CD4-positive, alpha-beta T cell treated with Interleukin-6 at 100 ng/mL for 8 hours (primary cell): ENCODE measurements at regions not wholly inside any gene's neighbourhood (a gene's known extent, or its start where the extent isn't known, plus 50 kb on each side); places are given as distances from the start of the nearest gene placed in this dataset.
"Not testable (repeated sequence)": the region's sequence is repeated elsewhere in the genome, so short reads cannot be mapped to it uniquely, and the experiment has no call there.

Experiments used
- DNase-seq: peaks from one replicate; pipeline ENCODE4 v3.0.0-alpha.2; 2020; ENCODE audit warnings: mixed read lengths, low spot score

DNA sequence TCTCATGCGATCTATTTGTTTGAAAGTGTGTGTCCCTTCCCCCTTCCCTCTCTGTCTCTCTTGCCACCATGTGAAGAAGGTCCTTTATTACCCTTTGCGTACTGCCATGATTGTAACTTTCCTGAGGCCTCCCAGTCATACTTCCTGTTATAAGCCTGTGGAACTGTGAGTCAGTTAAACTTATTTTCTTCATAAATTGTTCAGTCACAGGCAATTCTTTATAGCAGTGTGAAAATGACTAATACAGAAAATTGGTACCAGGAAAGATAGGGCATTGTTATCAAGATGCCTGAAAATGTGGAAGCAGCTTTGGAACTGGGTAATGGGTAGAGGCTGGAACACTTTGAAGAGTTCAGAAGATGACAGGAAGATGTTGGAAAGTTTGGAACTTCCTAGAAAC is 743.7 kb upstream of the NECTIN3 start:
- DNase-seq = no peak

DNA sequence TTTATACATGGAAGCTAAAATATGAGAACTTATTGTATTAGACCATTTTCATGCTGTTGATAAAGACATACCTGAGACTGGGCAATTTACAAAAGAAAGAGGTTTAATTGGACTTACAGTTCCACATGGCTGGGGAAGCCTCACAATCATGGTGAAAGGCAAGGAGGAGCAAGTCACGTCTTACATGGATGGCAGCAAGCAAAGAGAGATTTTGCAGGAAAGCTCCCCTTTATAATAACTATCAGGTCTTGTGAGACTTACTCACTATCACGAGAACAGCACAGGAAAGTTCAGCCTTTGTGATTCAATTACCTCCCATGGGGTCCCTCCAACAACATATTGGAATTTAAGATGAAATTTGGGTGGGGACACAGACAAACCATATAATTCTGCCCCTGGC is 740.1 kb upstream of the NECTIN3 start:
- not testable (repeated sequence) for DNase-seq

DNA sequence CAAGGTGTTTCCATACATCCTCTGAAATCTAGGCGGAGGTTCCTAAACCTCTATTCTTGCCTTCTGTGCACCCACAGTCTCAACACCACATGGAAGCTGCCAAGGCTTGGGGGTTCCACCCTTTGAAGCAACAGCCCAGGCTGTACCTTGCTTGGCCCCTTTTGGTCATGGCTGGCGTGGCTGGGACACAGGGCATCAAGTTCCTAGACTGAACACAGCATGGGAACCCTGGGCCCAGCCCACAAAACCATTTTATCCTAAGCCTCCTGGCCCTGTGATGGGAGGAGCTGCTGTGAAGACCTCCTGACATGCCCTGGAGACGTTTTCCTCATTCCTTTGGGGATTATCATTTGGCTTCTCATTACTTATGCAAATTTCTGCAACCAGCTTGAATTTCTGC is 739.0 kb upstream of the NECTIN3 start:
- no peak for DNase-seq

DNA sequence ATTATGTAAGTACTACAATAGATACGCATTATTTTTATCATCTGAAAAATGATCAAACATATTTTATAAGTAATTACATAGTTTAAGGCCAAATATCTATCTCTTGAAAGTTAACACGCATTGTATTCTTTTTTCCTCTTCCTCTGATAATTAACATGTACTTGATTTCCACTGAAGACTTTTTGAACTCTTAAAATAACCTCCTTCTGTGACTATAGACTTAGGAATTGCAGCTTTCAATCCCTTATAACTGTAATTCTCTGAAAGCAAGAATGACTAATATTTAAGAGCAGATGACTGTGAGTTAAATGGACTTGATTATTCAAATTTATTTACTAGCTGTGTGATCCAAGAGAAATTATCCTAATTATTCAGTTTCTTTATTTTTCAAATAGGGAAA is 730.6 kb upstream of the NECTIN3 start:
- no peak for DNase-seq

DNA sequence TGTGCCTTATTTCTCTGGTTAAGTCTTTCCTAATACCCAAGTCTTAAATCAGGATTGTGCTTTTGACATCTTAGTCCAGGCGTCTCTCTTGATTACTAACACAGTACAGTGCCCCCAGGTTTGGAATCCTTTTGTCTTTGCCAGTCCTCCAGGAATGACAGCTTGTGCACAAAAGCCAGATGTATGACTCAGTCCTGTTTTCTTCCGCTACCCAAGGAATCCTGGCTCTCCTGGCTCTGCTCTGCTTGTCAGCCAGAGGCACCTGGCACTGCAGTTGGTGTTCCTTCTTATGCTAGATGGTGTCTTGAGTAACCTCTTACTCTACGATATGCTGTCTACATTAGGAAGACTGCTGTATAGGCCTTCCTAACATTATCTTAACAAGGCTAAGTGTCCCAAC is 728.2 kb upstream of the NECTIN3 start:
- DNase-seq = no peak

DNA sequence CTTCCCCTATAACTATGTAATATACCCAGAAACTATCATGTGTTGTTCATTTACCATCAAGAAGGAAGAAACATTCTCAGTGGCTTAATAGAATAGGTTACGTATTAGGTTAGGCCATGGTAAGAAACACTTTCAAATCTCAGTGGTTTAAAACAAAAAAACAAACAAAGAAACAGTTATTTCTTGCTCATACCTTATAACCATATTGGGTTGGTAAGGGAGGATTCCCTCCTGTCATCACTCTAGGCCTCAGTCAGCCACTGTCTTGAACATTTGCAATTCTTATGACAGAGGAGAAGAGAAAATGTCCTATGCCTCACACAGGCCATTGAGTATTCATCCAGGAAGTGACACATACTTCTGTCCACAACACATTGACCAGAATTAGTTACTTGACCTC is 727.7 kb upstream of the NECTIN3 start:
- DNase-seq = no peak

DNA sequence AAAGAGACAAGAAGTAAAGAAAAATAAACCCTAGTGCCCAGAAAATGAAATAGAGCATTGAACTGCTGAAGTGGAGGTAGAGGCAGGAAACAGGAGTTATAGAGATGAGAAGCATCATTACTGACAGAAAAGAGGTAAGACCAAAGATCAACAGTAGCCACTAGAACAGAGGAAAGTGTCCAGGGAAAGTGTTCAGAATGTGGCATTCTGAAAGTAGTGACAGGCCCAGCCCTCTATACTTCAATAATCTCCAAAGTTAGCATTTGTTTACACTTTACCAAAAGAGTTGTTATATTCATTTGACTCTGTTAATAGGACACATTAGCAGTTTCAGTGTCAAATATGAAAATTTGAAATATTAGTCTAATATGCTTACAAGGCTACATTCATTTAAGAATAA is 727.1 kb upstream of the NECTIN3 start:
- no peak for DNase-seq

DNA sequence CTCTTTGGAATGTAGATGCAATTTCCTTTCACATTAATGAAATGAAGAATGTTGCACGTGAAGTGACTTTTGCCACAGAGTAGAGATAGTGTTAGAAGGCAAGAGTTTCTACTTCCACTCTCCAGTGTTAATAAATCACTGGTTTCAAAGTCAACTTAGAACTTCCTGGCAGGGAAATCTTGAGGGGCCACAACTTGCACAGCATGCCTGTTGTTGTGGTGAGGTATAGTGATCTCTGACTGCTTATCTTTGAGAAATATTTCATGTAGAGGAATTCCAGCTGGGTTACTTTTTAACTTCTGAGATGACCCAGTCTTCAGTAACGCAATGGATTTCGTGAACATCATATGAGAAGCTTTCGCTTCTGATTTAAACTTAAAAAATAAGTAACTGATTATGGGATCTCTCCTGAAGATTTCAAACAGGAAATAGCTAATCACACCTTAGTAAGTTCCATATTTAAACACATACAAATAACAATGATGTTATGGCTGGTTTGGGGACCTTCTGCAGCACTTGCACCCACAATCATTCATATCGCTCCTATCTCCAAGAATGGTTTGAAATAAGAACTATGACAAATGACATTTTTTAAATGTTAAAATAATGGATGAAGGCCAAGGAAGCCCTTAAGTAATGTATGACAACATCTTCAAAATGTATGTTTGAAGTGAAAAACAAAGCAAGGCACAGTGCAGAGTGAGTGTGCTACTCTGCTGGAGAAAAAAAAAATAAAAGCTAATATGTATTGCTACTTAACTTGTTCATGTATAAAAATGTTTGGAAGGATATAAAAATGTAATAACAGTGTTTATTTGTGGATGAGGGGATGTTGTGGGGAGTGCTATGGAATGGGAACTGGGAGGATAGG is 726.5 kb upstream of the NECTIN3 start:
- DNase-seq = no peak

DNA sequence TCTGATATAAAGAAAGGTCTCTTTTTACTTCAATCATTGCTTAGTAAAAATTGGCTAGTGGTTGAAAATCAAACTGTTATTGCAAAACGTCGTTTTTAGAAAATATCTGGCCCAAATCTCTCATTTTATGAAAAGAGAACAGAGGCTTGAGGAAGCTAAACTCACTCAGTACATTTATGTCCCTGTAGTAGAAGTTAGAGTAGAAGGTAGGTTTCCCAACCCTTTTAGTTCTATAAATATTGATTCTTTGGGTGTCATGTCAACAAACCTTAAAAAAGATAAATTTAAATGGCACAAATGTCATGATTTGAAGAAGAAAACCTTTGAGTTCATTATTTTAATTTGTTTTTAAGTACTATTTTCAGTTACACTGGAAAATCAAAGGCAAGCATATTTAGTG is 722.3 kb upstream of the NECTIN3 start:
- no peak for DNase-seq

DNA sequence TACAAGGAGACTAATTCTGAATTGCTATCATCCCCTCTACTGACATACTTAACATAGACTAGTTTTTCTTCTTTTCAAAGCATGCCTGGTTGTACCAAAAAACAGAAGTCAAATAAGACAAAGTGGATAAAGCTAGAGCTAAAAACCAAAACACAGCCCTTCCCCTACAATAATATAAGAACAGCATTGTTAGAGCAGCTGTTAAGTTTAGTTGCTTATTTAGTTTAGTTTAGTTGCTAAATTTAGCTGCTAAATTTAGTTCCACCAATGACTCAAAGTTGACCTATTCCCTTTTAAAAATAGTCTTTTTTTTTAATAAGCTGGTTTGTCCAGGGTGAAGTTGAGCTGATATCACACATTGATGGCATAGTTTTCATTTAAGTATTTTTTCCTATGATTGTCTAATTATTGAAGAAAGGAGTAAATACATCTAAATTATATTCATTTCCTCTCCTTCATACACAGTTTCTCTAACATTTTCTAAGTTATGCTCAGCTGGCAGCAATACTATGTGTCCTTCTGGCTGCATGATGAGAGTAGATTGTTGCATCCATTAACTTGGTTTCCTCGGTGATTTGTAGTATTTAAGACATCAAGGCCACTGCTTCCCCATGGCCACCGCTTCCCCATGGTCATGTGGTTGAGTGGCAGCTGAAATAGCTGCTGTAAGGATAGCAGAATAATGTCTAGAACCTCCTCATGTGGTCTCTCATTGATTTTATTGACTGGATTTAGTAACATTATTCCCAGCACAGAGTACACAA is 718.6 kb upstream of the NECTIN3 start:
- DNase-seq = no peak

DNA sequence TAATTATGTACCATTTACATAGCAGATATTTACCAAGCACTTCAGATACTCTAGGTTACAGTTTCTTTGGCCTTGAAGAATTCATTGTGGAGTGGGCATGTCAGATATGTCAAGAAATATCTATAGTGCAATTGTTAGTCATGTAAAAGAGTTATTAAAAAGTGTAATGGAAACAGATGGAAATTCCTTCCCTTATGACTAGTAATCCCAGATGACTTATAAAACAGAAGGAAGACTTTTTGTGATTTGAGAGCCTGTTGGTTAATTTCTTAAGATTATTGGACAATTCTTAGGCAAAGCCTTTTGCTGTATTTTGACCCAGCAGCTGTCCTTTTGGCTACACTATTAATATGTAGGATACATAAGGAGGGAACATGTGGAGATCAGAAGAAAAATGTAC is 708.9 kb upstream of the NECTIN3 start:
- DNase-seq = no peak

DNA sequence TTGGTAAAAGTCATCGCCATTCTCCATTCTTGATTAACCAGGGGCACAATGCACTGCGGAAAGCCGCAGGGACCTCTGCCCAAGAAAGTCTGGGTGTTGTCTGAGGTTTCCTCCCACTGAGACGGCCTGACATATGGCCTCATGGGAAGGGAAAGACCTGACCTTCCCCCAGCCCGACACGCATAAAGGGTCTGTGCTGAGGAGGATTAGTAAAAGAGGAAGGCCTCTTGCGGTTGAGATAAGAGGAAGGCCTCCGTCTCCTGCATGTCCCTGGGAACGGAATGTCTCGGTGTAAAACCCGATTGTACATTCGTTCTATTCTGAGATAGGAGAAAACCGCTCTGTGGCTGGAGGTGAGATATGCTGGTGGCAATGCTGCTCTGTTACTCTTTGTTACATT is 704.3 kb upstream of the NECTIN3 start:
- DNase-seq = not testable (repeated sequence)

DNA sequence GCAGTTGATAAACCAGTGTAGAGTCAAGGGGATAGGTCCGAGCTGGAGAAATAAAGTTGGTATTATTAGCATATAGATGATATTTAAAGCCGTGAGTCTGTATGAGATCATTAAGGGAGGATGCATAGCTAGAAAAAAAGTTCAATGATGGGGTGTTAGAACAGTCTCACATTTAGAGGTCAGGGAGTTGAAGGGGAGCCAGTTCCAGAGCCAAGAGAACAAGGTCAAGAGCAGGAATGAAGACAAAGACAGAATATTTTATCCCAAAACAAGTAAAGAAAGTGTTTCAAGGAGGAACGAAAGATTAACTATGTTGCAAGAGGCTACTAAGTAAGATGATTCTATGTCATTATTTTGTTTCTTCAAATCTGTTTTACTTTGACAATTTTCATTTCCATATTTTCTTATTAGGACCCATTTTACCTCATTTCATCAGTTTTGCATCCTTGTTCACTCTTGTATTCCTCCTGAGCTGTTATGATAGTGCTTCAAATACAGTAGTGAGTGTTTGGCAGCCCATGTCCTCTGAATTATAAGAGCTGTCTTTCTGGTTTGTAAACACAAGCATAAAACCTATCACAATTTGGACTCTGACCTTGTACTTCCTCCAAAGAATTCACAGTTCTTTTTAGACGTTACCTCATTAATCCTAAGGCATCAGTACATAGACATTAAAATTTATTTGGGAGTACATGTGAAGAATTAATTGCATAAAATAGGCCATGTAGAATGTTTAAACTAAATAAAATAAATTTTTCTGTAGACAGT is 695.7 kb upstream of the NECTIN3 start:
- DNase-seq = no peak

DNA sequence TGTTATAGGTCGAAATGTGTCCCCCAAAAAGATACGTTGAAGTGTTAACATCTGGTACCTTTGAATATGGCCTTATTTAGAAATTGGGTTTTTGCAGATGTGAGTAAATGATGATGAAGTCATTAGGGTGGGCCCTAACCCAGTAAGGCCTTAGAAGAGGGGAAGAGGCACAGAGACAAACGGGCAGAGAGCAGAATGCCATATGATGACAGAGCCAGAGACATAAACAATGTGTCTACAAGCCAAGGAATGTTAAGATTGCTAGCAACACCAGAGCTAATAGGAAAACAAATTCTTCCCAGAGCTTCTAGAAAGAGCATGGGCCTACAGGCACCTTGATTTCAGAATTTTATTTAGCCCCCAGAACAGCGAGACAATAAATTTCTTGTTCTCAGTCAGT is 693.1 kb upstream of the NECTIN3 start:
- DNase-seq = no peak

DNA sequence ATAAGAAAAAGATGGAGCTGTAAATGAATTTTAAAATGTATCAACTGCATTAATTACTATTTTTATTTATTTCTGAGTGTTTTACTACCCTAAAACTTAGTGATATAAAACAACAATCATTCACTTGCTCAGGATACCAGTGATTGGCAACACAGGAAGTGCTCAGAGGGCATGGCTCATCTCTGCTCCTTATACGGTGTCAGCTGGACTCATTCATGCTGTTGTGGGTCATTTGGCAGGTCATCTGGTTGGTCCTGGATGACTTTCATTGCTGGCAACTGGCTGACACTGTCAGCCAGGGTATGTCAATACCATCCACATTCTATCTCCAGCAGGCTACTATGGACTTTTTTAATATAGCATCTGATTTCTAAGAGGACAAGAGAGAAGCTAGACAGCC is 689.6 kb upstream of the NECTIN3 start:
- no peak for DNase-seq

DNA sequence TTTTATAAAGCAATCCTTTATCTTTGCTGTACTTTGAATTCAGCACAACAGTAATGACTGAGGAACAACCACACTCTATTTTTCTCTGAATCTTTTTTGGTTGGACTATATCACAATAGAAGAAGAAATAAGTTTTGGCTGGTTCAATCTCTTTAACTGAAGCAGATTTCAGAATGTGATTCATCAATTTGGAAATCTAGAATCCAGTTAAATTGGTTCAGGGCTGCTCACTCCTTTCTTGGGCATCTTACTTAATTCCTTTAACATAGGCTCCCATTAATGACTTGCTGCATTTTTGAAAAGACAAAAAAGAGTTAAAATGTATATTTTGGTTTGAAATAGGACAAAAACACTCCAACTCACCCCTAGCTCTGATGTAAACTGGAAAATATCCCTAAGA is 688.3 kb upstream of the NECTIN3 start:
- no peak for DNase-seq

DNA sequence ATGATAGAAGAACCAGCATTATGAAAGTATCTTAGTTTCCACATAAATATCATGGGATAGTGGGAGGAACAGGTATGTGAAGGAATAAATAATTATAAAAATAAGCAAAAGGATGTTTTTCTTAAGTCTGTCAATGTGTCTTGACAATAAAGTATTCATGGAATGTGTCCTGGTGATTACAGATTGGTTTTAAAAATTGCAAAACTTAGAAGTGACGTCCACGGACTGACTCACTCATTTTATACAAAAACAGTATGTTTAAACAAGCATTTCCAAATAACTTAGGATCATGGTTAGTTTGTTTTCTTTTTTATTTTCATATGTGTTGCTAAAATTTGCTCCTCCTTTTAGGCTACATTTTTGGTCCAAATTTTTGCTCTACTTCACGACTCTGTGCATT is 687.0 kb upstream of the NECTIN3 start:
- DNase-seq = no peak

DNA sequence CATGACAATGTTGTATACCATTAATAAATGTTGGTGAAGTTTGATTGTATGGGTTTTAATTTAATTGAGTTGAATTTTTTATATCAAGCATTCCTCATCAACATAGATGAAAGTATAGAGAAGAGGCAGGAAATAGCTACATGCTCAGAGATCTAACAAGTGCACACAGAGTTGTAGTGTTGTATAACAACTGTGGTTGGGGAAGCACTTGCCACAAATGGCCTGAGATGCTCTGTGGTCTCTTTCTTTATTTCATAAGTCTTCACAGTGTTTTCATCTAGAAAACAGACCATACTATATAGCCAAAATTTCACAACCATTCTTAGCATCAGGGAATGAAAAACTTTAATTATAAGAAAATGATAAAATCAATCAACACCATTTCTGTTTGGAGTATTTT is 682.6 kb upstream of the NECTIN3 start:
- DNase-seq = no peak

DNA sequence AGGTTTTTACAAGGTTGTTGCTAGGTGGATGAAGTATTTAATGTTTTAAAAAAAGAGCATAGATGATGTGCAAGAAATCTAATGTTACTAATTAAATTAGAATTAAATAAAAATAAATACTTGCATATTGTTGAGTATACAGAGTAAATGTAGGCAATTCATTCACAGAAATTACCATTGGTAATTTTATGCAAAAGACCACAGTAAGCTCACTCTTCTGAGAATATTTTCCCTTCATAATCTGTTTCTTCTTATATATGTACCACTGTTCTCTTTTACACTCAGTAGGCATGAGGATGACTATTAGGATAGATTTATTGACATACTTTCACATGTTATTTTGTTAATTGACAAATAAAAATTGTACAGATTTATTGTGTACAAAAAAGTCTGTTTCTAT is 681.2 kb upstream of the NECTIN3 start:
- no peak for DNase-seq

DNA sequence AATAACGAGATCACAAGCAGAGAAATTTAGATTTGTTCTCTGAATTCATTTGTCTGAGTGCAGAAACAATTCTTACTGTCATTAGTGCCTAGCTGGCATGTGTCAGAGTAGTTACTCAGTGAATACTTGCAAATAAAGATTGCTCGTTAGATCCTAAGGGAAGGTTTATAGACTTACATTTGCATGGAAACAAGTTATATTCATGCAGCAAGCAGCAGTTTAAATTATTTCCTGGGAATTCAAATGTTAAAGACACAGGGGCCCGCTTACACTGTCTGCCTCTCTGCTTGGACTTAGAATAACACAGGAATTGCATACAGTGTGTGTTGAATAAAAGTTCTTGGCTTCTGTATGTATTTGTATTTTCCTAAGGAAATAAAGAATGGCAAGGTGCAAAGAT is 680.6 kb upstream of the NECTIN3 start:
- no peak for DNase-seq

DNA sequence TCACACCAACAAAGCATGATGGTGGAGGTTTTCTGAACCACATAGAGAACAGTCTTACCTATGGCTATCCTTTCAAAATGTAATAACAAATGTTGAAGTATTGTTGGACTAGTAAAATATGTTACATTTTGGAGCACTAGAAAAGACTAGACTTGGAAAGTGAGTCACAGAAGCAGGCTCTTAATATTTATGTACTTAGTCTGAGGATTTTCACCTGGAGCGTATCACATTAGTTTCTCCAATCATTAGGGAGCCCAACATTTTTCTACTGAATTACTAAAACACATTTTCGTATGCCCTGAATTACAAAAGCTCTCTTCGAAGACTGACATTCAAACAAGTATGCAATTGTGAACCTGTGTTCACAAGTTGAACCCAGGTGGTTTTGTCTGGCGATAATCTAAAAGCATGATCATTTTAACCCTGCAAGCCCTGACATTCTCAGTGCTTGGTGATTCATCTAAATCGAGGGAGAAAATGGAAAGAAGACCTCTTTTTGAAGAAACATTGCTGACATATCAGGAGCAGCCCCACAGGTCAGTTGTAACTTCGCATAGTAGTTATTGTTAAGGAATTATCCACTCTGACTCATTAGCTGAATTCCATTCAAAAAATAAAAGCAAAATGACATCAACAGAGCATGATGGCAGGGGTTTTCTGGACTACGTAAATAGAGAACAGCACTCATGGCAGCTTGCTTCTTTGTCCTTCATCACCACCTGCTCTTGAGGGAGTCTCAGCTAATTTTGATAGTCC is 679.8 kb upstream of the NECTIN3 start:
- no peak for DNase-seq

DNA sequence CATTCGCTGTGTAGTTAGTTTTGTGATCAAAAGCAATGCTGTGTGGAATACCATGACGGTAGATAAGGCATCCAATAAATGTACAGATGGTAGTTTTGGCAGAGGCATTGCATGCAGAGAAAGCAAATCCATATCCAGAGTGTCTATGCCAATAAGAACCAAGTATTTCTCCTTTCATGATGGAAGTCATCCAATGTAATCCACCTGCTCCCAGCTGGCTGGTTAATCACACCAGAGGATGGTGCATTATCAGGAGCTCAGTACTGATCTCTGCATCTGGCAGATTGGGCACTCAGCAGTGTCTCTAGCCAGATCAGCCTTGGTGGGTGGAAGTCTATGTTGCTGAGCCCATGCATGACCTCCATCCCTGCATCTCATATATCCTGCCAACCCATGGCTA is 677.7 kb upstream of the NECTIN3 start:
- DNase-seq = no peak
